GM23338 (cell line): ENCODE measurements at regions not wholly inside any gene's neighbourhood (a gene's known extent, or its start where the extent isn't known, plus 50 kb on each side); places are given as distances from the start of the nearest gene placed in this dataset.

Experiments used
- ATAC-seq: fragments of 200-7000 bp; cut with Tn5 transposase; 3 replicates; pipeline ENCODE4 v1.9.1; 2020
- DNase-seq: peaks from one replicate; pipeline ENCODE4 v3.0.0-alpha.2; 2015; ENCODE audit warnings: low spot score
- H2AFZ ChIP-seq: fragments of 200-600 bp; sonication (generic); 2 replicates; pipeline ENCODE4 v1.8.0; 2016; ENCODE audit warnings: antibody characterized with exemption, mild to moderate bottlenecking, moderate library complexity
- H3F3A ChIP-seq: fragments of 200-600 bp; sonication (generic); replicated peaks from 2 replicates; pipeline ENCODE4 v1.8.0; 2017; ENCODE audit warnings: antibody characterized with exemption, mixed run types, low read depth
- H3K27ac ChIP-seq: fragments of 200-600 bp; sonication (generic); 2 replicates; pipeline ENCODE4 v1.6.1; 2016; ENCODE audit warnings: low read depth
- H3K27me3 ChIP-seq: fragments of 200-600 bp; sonication (generic); 2 replicates; pipeline ENCODE4 v1.8.0; 2016; ENCODE audit warnings: mild to moderate bottlenecking, mixed run types, moderate library complexity; ENCODE audit not compliant: insufficient read depth
- H3K36me3 ChIP-seq: fragments of 200-600 bp; sonication (generic); 2 replicates; pipeline ENCODE4 v1.8.0; 2016; ENCODE audit warnings: mild to moderate bottlenecking; ENCODE audit not compliant: insufficient read depth
- H3K4me1 ChIP-seq: fragments of 200-600 bp; sonication (generic); 2 replicates; pipeline ENCODE4 v1.8.0; 2016; ENCODE audit warnings: mild to moderate bottlenecking, moderate library complexity; ENCODE audit not compliant: insufficient read depth
- H3K4me2 ChIP-seq: fragments of 200-600 bp; sonication (generic); 2 replicates; pipeline ENCODE4 v1.7.1; 2017; ENCODE audit warnings: mixed run types
- H3K4me3 ChIP-seq: fragments of 200-600 bp; sonication (generic); 2 replicates; pipeline ENCODE4 v1.6.1; 2016; ENCODE audit warnings: mixed run types
- H3K79me2 ChIP-seq: fragments of 200-600 bp; sonication (generic); replicated peaks from 2 replicates; pipeline ENCODE4 v1.8.0; 2017; ENCODE audit warnings: mild to moderate bottlenecking; ENCODE audit not compliant: insufficient read depth
- H3K9me2 ChIP-seq: fragments of 200-600 bp; sonication (generic); 2 replicates; pipeline ENCODE4 v1.8.0; 2017; ENCODE audit not compliant: insufficient read depth
- H4K20me1 ChIP-seq: fragments of 200-600 bp; sonication (generic); replicated peaks from 2 replicates; pipeline ENCODE4 v1.8.0; 2017; ENCODE audit warnings: mild to moderate bottlenecking; ENCODE audit not compliant: insufficient read depth
- H3K27ac Mint-ChIP-seq: 2 replicates; pipeline ENCODE4 v1.8.0; 2020; ENCODE audit warnings: inconsistent platforms, mild to moderate bottlenecking, moderate library complexity, mixed read lengths
- H3K27me3 Mint-ChIP-seq: 3 replicates; pipeline ENCODE4 v1.8.0; 2022; ENCODE audit warnings: low read depth, mild to moderate bottlenecking, moderate library complexity, mixed read lengths, inconsistent platforms; ENCODE audit not compliant: insufficient read depth, poor library complexity
- H3K36me3 Mint-ChIP-seq: 3 replicates; pipeline ENCODE4 v1.8.0; 2021; ENCODE audit warnings: low read depth, mild to moderate bottlenecking, inconsistent platforms, moderate library complexity, mixed read lengths
- H3K4me1 Mint-ChIP-seq: 3 replicates; pipeline ENCODE4 v1.8.0; 2020; ENCODE audit warnings: mild to moderate bottlenecking, inconsistent platforms, mixed read lengths
- H3K4me3 Mint-ChIP-seq: 3 replicates; pipeline ENCODE4 v1.8.0; 2021; ENCODE audit warnings: moderate library complexity, mild to moderate bottlenecking, inconsistent platforms, mixed read lengths
- H3K9me3 Mint-ChIP-seq: 3 replicates; pipeline ENCODE4 v1.8.0; 2020; ENCODE audit warnings: moderate library complexity, mild to moderate bottlenecking, inconsistent platforms, mixed read lengths
- EZH2 ChIP-seq: fragments of 200-600 bp; sonication (generic); IDR thresholded peaks from one replicate; pipeline ENCODE4 v1.8.0; 2017; ENCODE audit warnings: antibody characterized with exemption, mild to moderate bottlenecking, low read depth; ENCODE audit not compliant: unreplicated experiment
- EZH2phosphoT487 ChIP-seq: fragments of 200-600 bp; sonication (generic); IDR thresholded peaks from one replicate; pipeline ENCODE4 v1.8.1; 2018; ENCODE audit warnings: antibody characterized with exemption; ENCODE audit not compliant: unreplicated experiment
- JUNB ChIP-seq: IDR thresholded peaks from one replicate; pipeline ENCODE4 v1.6.1; 2016; ENCODE audit warnings: antibody characterized with exemption; ENCODE audit not compliant: unreplicated experiment
- NANOG ChIP-seq: IDR thresholded peaks from 2 replicates; pipeline ENCODE4 v1.6.1; 2016; ENCODE audit warnings: antibody characterized with exemption, borderline replicate concordance
- POLR2AphosphoS5 ChIP-seq: IDR thresholded peaks from 2 replicates; pipeline ENCODE4 v1.6.1; 2016; ENCODE audit warnings: antibody characterized with exemption, low read depth
- STAT1 ChIP-seq: IDR thresholded peaks from one replicate; pipeline ENCODE4 v1.6.1; 2016; ENCODE audit warnings: antibody characterized with exemption; ENCODE audit not compliant: unreplicated experiment
- ZNF114 ChIP-seq: fragments of 250-450 bp; sonication (Bioruptor Pico); IDR thresholded peaks from 2 replicates; pipeline ENCODE4 v1.5.0; 2020; ENCODE audit warnings: mild to moderate bottlenecking, moderate library complexity
- ZNF331 ChIP-seq: fragments of 250-450 bp; sonication (Bioruptor Pico); IDR thresholded peaks from 2 replicates; pipeline ENCODE4 v1.5.0; 2020; ENCODE audit warnings: low read depth, mild to moderate bottlenecking, moderate library complexity
- ZNF462 ChIP-seq: fragments of 250-450 bp; sonication (Bioruptor Pico); IDR thresholded peaks from 2 replicates; pipeline ENCODE4 v1.5.0; 2020; ENCODE audit warnings: mild to moderate bottlenecking, moderate library complexity

GRCh38 chr5:158294701-158295100 lies 435.8 kb upstream of the CLINT1 start (continued):
- TF ChIP-seq ZNF462 (CRISPR knock-in tag) (no peak), ZNF331 (CRISPR knock-in tag) (no peak), EZH2phosphoT487 (no peak), NANOG (no peak), STAT1 (no peak), POLR2AphosphoS5 (no peak)

GRCh38 chr5:158292981-158293380 lies 434.0 kb upstream of the CLINT1 start:
- Histone ChIP-seq H2AFZ (no peak overlapping the region), H3K4me1 (no peaks in the 10 kb centered on the region), H3K9me2 (0 out of 2 replicates have a peak, but pooled peaks cover 2% of the 10 kb centered on the region), H4K20me1 (no peaks in the 10 kb centered on the region), H3K36me3 (no peaks in the 10 kb centered on the region), H3F3A (no peaks in the 10 kb centered on the region), H3K27me3 (no peaks in the 10 kb centered on the region), H3K4me3 (no peak overlapping the region), H3K27ac (no peak overlapping the region), H3K4me2 (no peak overlapping the region), H3K79me2 (no peaks in the 10 kb centered on the region)
- H3K36me3 Mint-ChIP-seq, result no peaks in the 10 kb centered on the region
- H3K4me1 Mint-ChIP-seq, result no peaks in the 10 kb centered on the region
- TF ChIP-seq JUNB (no peak), EZH2 (no peak), ZNF114 (CRISPR knock-in tag) (no peak), NANOG (no peak)
- peaks cover 6% of the 10 kb centered on the region for H3K9me3 Mint-ChIP-seq
- no peaks in the 10 kb centered on the region for H3K27me3 Mint-ChIP-seq
- DNase-seq, result no peak
- no peak for ATAC-seq
- H3K27ac Mint-ChIP-seq, result no peak overlapping the region
- no peak overlapping the region for H3K4me3 Mint-ChIP-seq
